Fibroblast of pulmonary artery (primary cell): ENCODE measurements at regions not wholly inside any gene's neighbourhood (a gene's known extent, or its start where the extent isn't known, plus 50 kb on each side); places are given as distances from the start of the nearest gene placed in this dataset.

Experiments used
- DNase-seq: peaks from one replicate; pipeline ENCODE4 v3.0.0-alpha.2; 2010; ENCODE audit warnings: low read depth
- H3K4me3 ChIP-seq: replicated peaks from 2 replicates; pipeline ENCODE4 v1.5.1; 2011; ENCODE audit warnings: low read depth, mild to moderate bottlenecking, control low read depth, low read length, moderate library complexity
- TF ChIP-seq, protein P1 (sequence below): IDR thresholded peaks from 2 replicates; pipeline ENCODE4 v1.5.1; 2011; ENCODE audit warnings: mild to moderate bottlenecking, control low read depth, low read length, inconsistent platforms; ENCODE audit errors: missing control alignments

DNA sequence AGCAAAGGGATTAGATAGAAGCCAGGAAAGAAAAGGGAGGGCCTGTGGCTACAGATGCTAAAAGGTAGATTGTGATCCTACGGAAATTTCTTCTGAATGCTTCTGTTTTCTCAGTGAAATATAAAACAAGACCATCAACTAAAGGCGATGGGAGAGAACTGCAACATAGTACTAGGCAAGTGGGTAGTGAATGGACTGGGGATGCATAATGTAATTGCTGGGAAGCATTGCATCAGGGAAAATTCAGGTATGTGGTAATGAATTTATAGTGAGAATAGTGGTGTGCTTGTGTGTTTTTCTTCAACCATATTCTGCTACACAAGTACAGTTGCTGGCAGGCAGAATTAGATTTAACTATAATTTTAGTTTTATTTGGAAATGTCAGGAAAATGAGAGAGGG, 156.6 kb downstream of the OPN5 start:
- DNase-seq, result no peak
- no peak overlapping the region for H3K4me3 ChIP-seq
- TF ChIP-seq, protein P1, sequence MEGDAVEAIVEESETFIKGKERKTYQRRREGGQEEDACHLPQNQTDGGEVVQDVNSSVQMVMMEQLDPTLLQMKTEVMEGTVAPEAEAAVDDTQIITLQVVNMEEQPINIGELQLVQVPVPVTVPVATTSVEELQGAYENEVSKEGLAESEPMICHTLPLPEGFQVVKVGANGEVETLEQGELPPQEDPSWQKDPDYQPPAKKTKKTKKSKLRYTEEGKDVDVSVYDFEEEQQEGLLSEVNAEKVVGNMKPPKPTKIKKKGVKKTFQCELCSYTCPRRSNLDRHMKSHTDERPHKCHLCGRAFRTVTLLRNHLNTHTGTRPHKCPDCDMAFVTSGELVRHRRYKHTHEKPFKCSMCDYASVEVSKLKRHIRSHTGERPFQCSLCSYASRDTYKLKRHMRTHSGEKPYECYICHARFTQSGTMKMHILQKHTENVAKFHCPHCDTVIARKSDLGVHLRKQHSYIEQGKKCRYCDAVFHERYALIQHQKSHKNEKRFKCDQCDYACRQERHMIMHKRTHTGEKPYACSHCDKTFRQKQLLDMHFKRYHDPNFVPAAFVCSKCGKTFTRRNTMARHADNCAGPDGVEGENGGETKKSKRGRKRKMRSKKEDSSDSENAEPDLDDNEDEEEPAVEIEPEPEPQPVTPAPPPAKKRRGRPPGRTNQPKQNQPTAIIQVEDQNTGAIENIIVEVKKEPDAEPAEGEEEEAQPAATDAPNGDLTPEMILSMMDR, result no peak

DNA sequence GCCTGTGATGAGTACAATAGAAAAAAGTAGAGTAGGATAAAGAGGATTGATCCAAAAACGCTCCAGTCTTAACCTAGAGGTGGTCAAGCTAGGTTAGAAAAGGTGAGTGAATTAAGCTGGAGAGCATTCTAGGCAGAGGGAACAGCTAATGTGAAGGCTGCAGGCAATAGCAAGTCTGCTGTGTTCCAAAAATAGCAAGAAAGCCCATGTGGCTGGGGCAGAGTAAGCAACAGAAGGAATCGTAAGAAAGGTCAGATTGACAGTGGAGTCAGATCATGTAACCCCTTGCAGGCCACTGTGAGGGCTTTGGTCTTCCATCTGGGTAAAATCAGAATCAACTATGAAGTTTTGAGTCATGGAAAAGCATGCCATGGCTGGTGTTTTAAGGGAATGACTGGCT, 155.0 kb downstream of the OPN5 start:
- H3K4me3 ChIP-seq, result no peak overlapping the region
- TF ChIP-seq, protein P1, result no peak
- DNase-seq, result no peak

DNA sequence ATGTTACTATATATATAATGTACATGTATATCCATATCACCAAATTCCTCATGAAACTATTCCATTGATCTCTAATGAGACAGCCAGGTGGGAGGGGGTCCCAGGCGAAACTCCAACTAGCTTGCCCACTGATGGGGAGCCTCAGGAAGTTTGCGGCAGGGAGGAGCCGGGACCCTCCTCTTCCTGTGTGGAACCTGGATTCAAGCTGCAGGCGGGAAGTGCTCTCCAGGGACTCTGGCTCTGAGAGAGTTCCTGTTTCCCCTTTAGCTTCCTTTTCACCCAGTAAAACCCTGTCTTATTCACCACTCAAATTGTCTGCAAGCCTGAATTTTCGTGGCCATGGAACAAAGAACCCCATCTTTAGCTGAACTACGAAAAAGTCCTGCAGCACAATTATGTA, 152.2 kb downstream of the OPN5 start:
- no peak overlapping the region for H3K4me3 ChIP-seq
- DNase-seq, result no peak
- TF ChIP-seq, protein P1, result no peak

- TF ChIP-seq, protein P1, result no peak
- no peak overlapping the region for H3K4me3 ChIP-seq
- DNase-seq, result no peak
These were observed 150.7 kb downstream of the OPN5 start for GRCh38 chr6:47932575-47932974.

DNA sequence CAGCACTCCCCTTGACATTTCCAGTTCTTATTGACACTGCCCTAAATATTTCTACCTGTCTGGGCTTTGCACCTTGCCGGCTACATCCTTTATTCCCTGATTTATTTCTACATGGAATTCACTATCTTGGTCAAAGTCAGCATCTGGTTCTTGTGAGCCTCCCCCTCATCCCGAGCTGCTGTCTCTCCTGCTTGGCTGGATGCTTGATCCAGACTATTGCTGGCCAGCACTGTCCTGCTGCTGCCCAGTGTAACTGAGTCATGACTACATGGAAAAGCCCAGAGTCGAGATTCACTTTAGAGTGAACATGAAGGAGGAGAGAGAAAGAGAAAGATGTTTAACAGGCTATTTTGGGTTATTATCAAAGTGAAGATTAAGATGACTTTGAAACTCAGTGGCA, 142.2 kb downstream of the OPN5 start:
- DNase-seq, result no peak
- TF ChIP-seq, protein P1, result no peak
- no peak overlapping the region for H3K4me3 ChIP-seq

- TF ChIP-seq, protein P1, result no peak
- DNase-seq, result no peak
- H3K4me3 ChIP-seq, result no peak overlapping the region
These were observed 140.6 kb downstream of the OPN5 start for GRCh38 chr6:47922391-47922790.

- DNase-seq, result no peak
- TF ChIP-seq, protein P1, result no peak
- H3K4me3 ChIP-seq, result no peak overlapping the region
These were observed 138.0 kb downstream of the OPN5 start for GRCh38 chr6:47919875-47920274.
